ENCODE measurements at regions not wholly inside any gene's neighbourhood (a gene's known extent, or its start where the extent isn't known, plus 50 kb on each side); places are given as distances from the start of the nearest gene placed in this dataset.

DNA sequence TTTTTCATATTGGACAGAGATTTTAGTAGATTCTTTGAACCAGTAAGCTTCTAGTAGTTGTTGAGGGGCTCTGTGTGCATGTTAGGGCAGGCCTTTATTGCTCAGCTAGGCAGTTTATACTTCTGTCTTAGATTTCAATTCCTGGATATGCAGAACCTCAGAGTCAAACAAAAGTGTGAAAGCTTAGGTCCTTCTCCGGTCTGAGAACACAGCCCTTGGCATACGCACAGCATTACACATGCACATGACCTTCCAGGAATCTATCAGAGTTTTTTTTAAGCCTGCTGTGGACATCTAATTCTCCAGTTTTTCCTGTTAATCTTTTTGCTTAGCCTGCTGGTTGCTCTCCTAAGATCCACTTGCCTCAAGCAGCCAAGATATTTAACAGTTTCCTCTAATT lies 77.9 kb upstream of the KL start:
- TF ChIP-seq EZH2 (IDR thresholded peaks at IDR 0.05; ENCODE audit: insufficient read depth, low read length): no peak
- no peak for TF ChIP-seq CTCF (IDR thresholded peaks at IDR 0.05; ENCODE audit: insufficient read depth, low read depth, low read length)
